ENCODE measurements at regions not wholly inside any gene's neighbourhood (a gene's known extent, or its start where the extent isn't known, plus 50 kb on each side); places are given as distances from the start of the nearest gene placed in this dataset.
"Not testable (repeated sequence)": the region's sequence is repeated elsewhere in the genome, so short reads cannot be mapped to it uniquely, and the experiment has no call there.

- Mint-ChIP-seq H3K27ac (no peak overlapping the region), H3K9me3 (no peaks in the 10 kb centered on the region), H3K4me1 (no peaks in the 10 kb centered on the region), H3K36me3 (ENCODE audit: low read depth) (no peaks in the 10 kb centered on the region), H3K4me3 (no peak overlapping the region), H3K27me3 (no peaks in the 10 kb centered on the region)
- no peak for DNase-seq
- CTCF ChIA-PET = no interaction called here
- POLR2A ChIA-PET = no interaction called here
Observed at GRCh38 chr6:155779456-155779855, 323.8 kb upstream of the NOX3 start.

GRCh38 chr6:155778336-155778735, 322.7 kb upstream of the NOX3 start:
- no peaks in the 10 kb centered on the region for H3K27me3 Mint-ChIP-seq
- H3K4me1 Mint-ChIP-seq = no peaks in the 10 kb centered on the region
- H3K4me3 Mint-ChIP-seq = no peak overlapping the region
- DNase-seq = no peak
- ChIA-PET CTCF (no interaction called here), POLR2A (no interaction called here)
- H3K27ac Mint-ChIP-seq = no peak overlapping the region
- H3K36me3 Mint-ChIP-seq (ENCODE audit: low read depth) = no peaks in the 10 kb centered on the region
- peaks cover under 1% of the 10 kb centered on the region for H3K9me3 Mint-ChIP-seq

- Mint-ChIP-seq H3K4me3 (no peak overlapping the region), H3K27me3 (no peaks in the 10 kb centered on the region), H3K9me3 (peaks cover 3% of the 10 kb centered on the region), H3K4me1 (no peaks in the 10 kb centered on the region), H3K36me3 (ENCODE audit: low read depth) (no peaks in the 10 kb centered on the region), H3K27ac (no peak overlapping the region)
- ChIA-PET CTCF (no interaction called here), POLR2A (no interaction called here)
- no peak for DNase-seq
Observed at GRCh38 chr6:155771822-155772221, 316.2 kb upstream of the NOX3 start.

- no peak overlapping the region for H3K4me3 Mint-ChIP-seq
- no peaks in the 10 kb centered on the region for H3K36me3 Mint-ChIP-seq (ENCODE audit: low read depth)
- no peaks in the 10 kb centered on the region for H3K4me1 Mint-ChIP-seq
- no peak overlapping the region for H3K27ac Mint-ChIP-seq
- CTCF ChIA-PET = no interaction called here
- DNase-seq = no peak
- POLR2A ChIA-PET = no interaction called here
- H3K27me3 Mint-ChIP-seq = no peaks in the 10 kb centered on the region
- peaks cover 3% of the 10 kb centered on the region for H3K9me3 Mint-ChIP-seq
Observed at GRCh38 chr6:155770856-155771255, 315.2 kb upstream of the NOX3 start.

- ChIA-PET POLR2A (no interaction called here), CTCF (no interaction called here)
- no peak overlapping the region for H3K27ac Mint-ChIP-seq
- peaks cover 3% of the 10 kb centered on the region for H3K9me3 Mint-ChIP-seq
- no peaks in the 10 kb centered on the region for H3K4me1 Mint-ChIP-seq
- DNase-seq = no peak
- H3K27me3 Mint-ChIP-seq = no peaks in the 10 kb centered on the region
- no peaks in the 10 kb centered on the region for H3K36me3 Mint-ChIP-seq (ENCODE audit: low read depth)
- H3K4me3 Mint-ChIP-seq = no peak overlapping the region
Observed at GRCh38 chr6:155770313-155770712, 314.7 kb upstream of the NOX3 start.

- ChIA-PET CTCF (no interaction called here), POLR2A (no interaction called here)
- Mint-ChIP-seq H3K27me3 (no peaks in the 10 kb centered on the region), H3K36me3 (ENCODE audit: low read depth) (no peaks in the 10 kb centered on the region), H3K9me3 (no peaks in the 10 kb centered on the region), H3K4me1 (no peaks in the 10 kb centered on the region), H3K4me3 (no peak overlapping the region), H3K27ac (no peak overlapping the region)
- no peak for DNase-seq
Observed at GRCh38 chr6:155765275-155766194, 309.9 kb upstream of the NOX3 start.

- DNase-seq = no peak
- ChIA-PET CTCF (no interaction called here), POLR2A (no interaction called here)
- Mint-ChIP-seq H3K4me3 (no peak overlapping the region), H3K9me3 (peaks cover 4% of the 10 kb centered on the region), H3K27ac (no peak overlapping the region), H3K4me1 (no peaks in the 10 kb centered on the region), H3K36me3 (ENCODE audit: low read depth) (no peaks in the 10 kb centered on the region), H3K27me3 (no peaks in the 10 kb centered on the region)
Observed at GRCh38 chr6:155762649-155763048, 307.0 kb upstream of the NOX3 start.

- Mint-ChIP-seq H3K36me3 (ENCODE audit: low read depth) (no peaks in the 10 kb centered on the region), H3K4me3 (no peak overlapping the region), H3K27me3 (no peaks in the 10 kb centered on the region), H3K4me1 (no peaks in the 10 kb centered on the region), H3K9me3 (peaks cover 13% of the 10 kb centered on the region), H3K27ac (no peak overlapping the region)
- CTCF ChIA-PET = no interaction called here
- POLR2A ChIA-PET = no interaction called here
- no peak for DNase-seq
Observed at GRCh38 chr6:155755452-155755851, 299.8 kb upstream of the NOX3 start.

- POLR2A ChIA-PET; H3K9me3 Mint-ChIP-seq; H3K36me3 Mint-ChIP-seq (ENCODE audit: low read depth); DNase-seq; CTCF ChIA-PET; H3K27ac Mint-ChIP-seq; H3K4me3 Mint-ChIP-seq; H3K4me1 Mint-ChIP-seq; H3K27me3 Mint-ChIP-seq: not testable (repeated sequence)
Observed at GRCh38 chr6:155748778-155749177, 293.1 kb upstream of the NOX3 start.

- POLR2A ChIA-PET = no interaction called here
- Mint-ChIP-seq H3K27ac (no peak overlapping the region), H3K4me1 (no peaks in the 10 kb centered on the region), H3K4me3 (no peak overlapping the region), H3K36me3 (ENCODE audit: low read depth) (no peaks in the 10 kb centered on the region), H3K27me3 (no peaks in the 10 kb centered on the region), H3K9me3 (peaks cover 5% of the 10 kb centered on the region)
- DNase-seq = no peak
- CTCF ChIA-PET = no interaction called here
Observed at GRCh38 chr6:155747491-155747890, 291.9 kb upstream of the NOX3 start.

- POLR2A ChIA-PET = no interaction called here
- H3K36me3 Mint-ChIP-seq (ENCODE audit: low read depth) = no peaks in the 10 kb centered on the region
- H3K4me3 Mint-ChIP-seq = no peak overlapping the region
- CTCF ChIA-PET = no interaction called here
- peaks cover 2% of the 10 kb centered on the region for H3K9me3 Mint-ChIP-seq
- H3K27ac Mint-ChIP-seq = no peak overlapping the region
- no peaks in the 10 kb centered on the region for H3K4me1 Mint-ChIP-seq
- H3K27me3 Mint-ChIP-seq = no peaks in the 10 kb centered on the region
- no peak for DNase-seq
Observed at GRCh38 chr6:155740781-155741399, 285.3 kb upstream of the NOX3 start.

GRCh38 chr6:155738602-155739105, 283.0 kb upstream of the NOX3 start:
- DNase-seq = no peak
- CTCF ChIA-PET = no interaction called here
- Mint-ChIP-seq H3K4me1 (no peaks in the 10 kb centered on the region), H3K36me3 (ENCODE audit: low read depth) (no peaks in the 10 kb centered on the region), H3K27me3 (no peaks in the 10 kb centered on the region), H3K4me3 (no peak overlapping the region), H3K27ac (no peak overlapping the region), H3K9me3 (peaks cover 2% of the 10 kb centered on the region)
- POLR2A ChIA-PET = no interaction called here

- DNase-seq = no peak
- H3K27me3 Mint-ChIP-seq = no peaks in the 10 kb centered on the region
- ChIA-PET CTCF (no interaction called here), POLR2A (no interaction called here)
- no peak overlapping the region for H3K27ac Mint-ChIP-seq
- H3K9me3 Mint-ChIP-seq = no peaks in the 10 kb centered on the region
- H3K4me1 Mint-ChIP-seq = no peaks in the 10 kb centered on the region
- no peak overlapping the region for H3K4me3 Mint-ChIP-seq
- no peaks in the 10 kb centered on the region for H3K36me3 Mint-ChIP-seq (ENCODE audit: low read depth)
Observed at GRCh38 chr6:155717374-155717773, 261.7 kb upstream of the NOX3 start.

- CTCF ChIA-PET = no interaction called here
- Mint-ChIP-seq H3K4me3 (no peak overlapping the region), H3K4me1 (no peaks in the 10 kb centered on the region), H3K9me3 (no peaks in the 10 kb centered on the region), H3K27ac (no peak overlapping the region), H3K36me3 (ENCODE audit: low read depth) (no peaks in the 10 kb centered on the region), H3K27me3 (no peaks in the 10 kb centered on the region)
- DNase-seq = no peak
- POLR2A ChIA-PET = no interaction called here
Observed at GRCh38 chr6:155710704-155711103, 255.1 kb upstream of the NOX3 start.

Data from activated CD4-positive, alpha-beta memory T cell treated with anti-CD3 and anti-CD28 coated beads, Interleukin-2, amount 10 ng/mL, durations not matched to agents 7 days and 5 days (primary cell).